ENCODE measurements at regions not wholly inside any gene's neighbourhood (a gene's known extent, or its start where the extent isn't known, plus 50 kb on each side); places are given as distances from the start of the nearest gene placed in this dataset.
"Not testable (repeated sequence)": the region's sequence is repeated elsewhere in the genome, so short reads cannot be mapped to it uniquely, and the experiment has no call there.

DNA sequence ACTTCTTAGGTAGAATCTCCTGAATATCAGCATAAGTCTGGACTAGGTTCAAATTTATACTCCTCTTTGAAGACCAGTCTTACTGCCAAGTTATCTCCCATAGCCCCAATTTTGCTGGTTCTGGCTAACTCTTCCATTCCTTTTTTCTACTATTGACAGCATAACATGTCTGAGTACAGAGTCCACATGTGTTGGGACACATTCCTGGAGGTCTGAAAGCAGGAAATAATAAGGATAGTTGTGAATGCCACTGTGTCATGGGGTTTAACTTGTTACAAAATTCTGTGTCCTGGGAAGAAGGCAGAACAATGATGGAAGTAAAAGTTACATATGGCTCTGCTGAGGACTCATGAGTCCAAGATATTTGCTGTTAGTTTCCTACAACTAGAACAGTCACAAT is 57.4 kb upstream of the ZBTB20 start:
- peaks cover 13% of the 10 kb centered on the region for H3K4me1 Mint-ChIP-seq (ENCODE audit: low read depth)
- H3K27ac Mint-ChIP-seq (ENCODE audit: unreplicated experiment), result no peak overlapping the region
- no peaks in the 10 kb centered on the region for H3K9me3 Mint-ChIP-seq (ENCODE audit: low read depth)
- TF ChIP-seq, protein P1, sequence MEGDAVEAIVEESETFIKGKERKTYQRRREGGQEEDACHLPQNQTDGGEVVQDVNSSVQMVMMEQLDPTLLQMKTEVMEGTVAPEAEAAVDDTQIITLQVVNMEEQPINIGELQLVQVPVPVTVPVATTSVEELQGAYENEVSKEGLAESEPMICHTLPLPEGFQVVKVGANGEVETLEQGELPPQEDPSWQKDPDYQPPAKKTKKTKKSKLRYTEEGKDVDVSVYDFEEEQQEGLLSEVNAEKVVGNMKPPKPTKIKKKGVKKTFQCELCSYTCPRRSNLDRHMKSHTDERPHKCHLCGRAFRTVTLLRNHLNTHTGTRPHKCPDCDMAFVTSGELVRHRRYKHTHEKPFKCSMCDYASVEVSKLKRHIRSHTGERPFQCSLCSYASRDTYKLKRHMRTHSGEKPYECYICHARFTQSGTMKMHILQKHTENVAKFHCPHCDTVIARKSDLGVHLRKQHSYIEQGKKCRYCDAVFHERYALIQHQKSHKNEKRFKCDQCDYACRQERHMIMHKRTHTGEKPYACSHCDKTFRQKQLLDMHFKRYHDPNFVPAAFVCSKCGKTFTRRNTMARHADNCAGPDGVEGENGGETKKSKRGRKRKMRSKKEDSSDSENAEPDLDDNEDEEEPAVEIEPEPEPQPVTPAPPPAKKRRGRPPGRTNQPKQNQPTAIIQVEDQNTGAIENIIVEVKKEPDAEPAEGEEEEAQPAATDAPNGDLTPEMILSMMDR (IDR thresholded peaks at IDR 0.05), result no peak
- H3K27me3 Mint-ChIP-seq (ENCODE audit: low read depth), result no peaks in the 10 kb centered on the region
- no peaks in the 10 kb centered on the region for H3K36me3 Mint-ChIP-seq (ENCODE audit: low read depth)
- DNase-seq (ENCODE audit: low spot score), result no peak
- no peak overlapping the region for H3K4me3 Mint-ChIP-seq (ENCODE audit: unreplicated experiment)

DNA sequence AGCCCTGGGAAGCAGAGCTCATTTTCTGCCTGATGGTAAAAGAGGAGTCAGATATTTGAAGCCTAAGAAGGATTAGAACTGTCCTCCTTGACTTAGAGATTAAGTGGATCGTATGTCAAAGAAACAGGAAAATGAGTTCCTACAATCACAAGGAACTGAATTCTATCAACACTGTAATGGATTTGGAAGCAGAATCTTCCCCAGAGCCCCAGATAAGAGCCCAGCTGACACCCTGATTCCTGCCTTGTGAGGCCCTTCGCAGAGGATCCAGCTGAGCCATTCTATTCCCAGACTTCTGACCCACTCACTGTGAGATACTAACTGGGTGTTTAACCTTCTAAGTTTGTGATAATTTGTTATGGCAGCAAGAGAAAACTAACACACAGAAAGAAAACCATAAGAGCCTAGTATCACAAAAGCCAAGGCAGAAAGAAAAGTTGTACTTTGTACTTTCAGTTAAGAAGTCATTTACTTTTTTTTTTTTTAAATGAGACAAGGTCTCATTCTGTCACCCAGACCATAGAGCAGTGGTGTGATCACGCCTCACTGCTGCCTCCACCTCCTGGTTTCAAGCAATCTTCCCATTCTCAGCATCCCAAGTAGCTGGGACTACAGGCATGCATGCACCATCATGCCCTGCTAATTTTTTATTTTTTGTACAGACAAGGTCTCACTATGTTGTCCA is 61.1 kb upstream of the ZBTB20 start:
- Mint-ChIP-seq H3K4me1 (ENCODE audit: low read depth) (peaks cover 6% of the 10 kb centered on the region), H3K9me3 (ENCODE audit: low read depth) (no peaks in the 10 kb centered on the region), H3K27me3 (ENCODE audit: low read depth) (no peaks in the 10 kb centered on the region), H3K27ac (ENCODE audit: unreplicated experiment) (no peak overlapping the region), H3K36me3 (ENCODE audit: low read depth) (no peaks in the 10 kb centered on the region), H3K4me3 (ENCODE audit: unreplicated experiment) (no peak overlapping the region)
- TF ChIP-seq, protein P1 (IDR thresholded peaks at IDR 0.05), result no peak
- DNase-seq (ENCODE audit: low spot score), result no peak

DNA sequence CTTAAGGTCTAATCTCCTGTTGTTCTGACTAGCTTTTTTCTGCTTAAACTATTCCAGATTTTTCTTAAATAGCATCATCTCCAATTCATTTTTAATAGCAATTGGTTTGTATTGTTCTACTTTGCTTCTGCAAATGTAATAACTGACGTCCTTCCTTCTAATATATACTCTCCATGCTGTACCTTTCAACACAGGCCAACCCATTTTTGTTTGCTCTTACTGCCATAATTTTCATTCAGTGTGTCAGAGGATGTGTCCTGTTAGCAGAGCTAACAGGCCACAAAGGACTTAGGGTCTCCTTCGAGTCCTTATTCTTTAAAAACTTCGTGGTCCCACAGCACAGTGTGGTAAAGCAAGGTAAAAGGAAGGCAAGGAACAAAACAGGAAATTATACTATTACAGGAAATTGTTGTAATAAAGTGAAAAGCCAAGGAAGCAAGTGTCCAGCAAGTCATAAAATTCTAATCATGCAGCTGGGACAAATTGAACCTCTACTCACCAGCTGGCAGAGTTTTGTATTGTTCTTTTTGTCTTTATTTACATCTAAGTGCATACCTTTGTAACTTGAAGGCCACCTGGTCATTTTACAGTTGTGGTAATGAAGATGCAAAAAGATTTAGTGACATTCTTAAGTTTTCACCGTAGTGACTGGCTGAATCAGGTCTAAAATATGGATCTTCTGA is 64.9 kb upstream of the ZBTB20 start:
- H3K4me1 Mint-ChIP-seq (ENCODE audit: low read depth), result no peaks in the 10 kb centered on the region
- TF ChIP-seq, protein P1 (IDR thresholded peaks at IDR 0.05), result no peak
- H3K9me3 Mint-ChIP-seq (ENCODE audit: low read depth), result no peaks in the 10 kb centered on the region
- no peak for DNase-seq (ENCODE audit: low spot score)
- H3K27ac Mint-ChIP-seq (ENCODE audit: unreplicated experiment), result no peak overlapping the region
- no peak overlapping the region for H3K4me3 Mint-ChIP-seq (ENCODE audit: unreplicated experiment)
- H3K36me3 Mint-ChIP-seq (ENCODE audit: low read depth), result no peaks in the 10 kb centered on the region
- H3K27me3 Mint-ChIP-seq (ENCODE audit: low read depth), result no peaks in the 10 kb centered on the region

DNA sequence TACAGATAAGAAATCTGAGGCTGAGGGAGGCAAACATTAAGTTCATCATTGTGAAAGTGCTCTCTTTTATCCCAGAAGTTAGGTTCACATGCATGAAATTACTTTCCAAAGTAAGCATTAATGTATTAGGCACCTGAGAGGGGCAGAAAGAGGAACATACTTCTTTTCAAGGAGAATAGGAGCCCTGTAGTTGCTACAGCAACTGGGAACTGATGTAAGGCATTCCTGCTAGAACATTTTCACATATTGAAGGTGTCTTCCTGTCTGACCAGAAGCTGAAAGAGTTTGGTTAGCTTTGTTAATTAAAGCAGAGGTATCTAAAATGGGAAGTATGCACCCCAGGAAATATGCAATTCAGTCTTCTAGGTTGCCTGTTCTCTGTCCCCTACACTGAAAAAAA is 65.5 kb upstream of the ZBTB20 start:
- TF ChIP-seq, protein P1 (IDR thresholded peaks at IDR 0.05), result no peak
- H3K4me3 Mint-ChIP-seq (ENCODE audit: unreplicated experiment), result no peak overlapping the region
- H3K9me3 Mint-ChIP-seq (ENCODE audit: low read depth), result no peaks in the 10 kb centered on the region
- H3K27me3 Mint-ChIP-seq (ENCODE audit: low read depth), result no peaks in the 10 kb centered on the region
- H3K27ac Mint-ChIP-seq (ENCODE audit: unreplicated experiment), result no peak overlapping the region
- no peaks in the 10 kb centered on the region for H3K36me3 Mint-ChIP-seq (ENCODE audit: low read depth)
- H3K4me1 Mint-ChIP-seq (ENCODE audit: low read depth), result peaks cover 5% of the 10 kb centered on the region
- no peak for DNase-seq (ENCODE audit: low spot score)

DNA sequence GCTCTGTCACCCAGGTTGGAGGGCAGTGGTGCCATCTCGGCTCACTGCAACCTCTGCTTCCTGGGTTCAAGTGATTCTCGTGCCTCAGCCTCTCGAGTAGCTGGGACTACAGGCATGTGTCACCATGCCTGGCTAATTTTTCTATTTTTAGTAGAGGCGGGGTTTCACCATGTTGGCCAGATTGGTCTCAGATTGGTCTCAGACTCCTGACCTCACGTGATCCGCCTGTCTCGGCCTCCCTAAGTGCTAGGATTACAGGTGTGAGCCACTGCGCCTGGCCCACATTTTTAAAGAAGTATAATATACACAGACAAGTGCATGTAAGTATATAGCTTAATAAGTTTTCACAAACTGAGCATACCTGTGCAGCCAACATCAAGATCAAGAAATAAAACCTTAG is 66.0 kb upstream of the ZBTB20 start:
- DNase-seq (ENCODE audit: low spot score); H3K27ac Mint-ChIP-seq (ENCODE audit: unreplicated experiment); H3K9me3 Mint-ChIP-seq (ENCODE audit: low read depth); H3K36me3 Mint-ChIP-seq (ENCODE audit: low read depth); H3K4me3 Mint-ChIP-seq (ENCODE audit: unreplicated experiment); H3K27me3 Mint-ChIP-seq (ENCODE audit: low read depth); H3K4me1 Mint-ChIP-seq (ENCODE audit: low read depth): not testable (repeated sequence)

DNA sequence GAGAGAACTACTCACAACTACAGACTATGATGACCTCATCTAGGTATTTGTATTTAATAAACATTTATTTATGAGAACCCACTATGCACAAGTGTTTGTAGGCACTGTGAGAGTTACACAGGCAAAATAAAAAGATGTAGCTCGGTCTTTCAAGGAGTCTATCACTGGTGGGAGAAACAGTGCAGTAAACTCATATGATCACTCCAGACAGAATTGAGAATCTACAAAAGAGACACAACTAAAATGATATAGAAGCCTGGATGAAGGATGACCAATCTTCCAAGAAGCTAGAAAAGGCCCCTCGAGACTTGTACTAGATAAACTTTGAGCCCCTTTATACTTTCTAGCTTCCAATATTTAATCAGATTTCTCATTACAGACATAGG is 70.2 kb upstream of the ZBTB20 start:
- Mint-ChIP-seq H3K4me1 (ENCODE audit: low read depth) (peaks cover 15% of the 10 kb centered on the region), H3K36me3 (ENCODE audit: low read depth) (no peaks in the 10 kb centered on the region), H3K27ac (ENCODE audit: unreplicated experiment) (no peak overlapping the region), H3K27me3 (ENCODE audit: low read depth) (no peaks in the 10 kb centered on the region), H3K4me3 (ENCODE audit: unreplicated experiment) (no peak overlapping the region), H3K9me3 (ENCODE audit: low read depth) (no peaks in the 10 kb centered on the region)
- TF ChIP-seq, protein P1 (IDR thresholded peaks at IDR 0.05), result no peak
- no peak for DNase-seq (ENCODE audit: low spot score)
